ENCODE measurements at regions not wholly inside any gene's neighbourhood (a gene's known extent, or its start where the extent isn't known, plus 50 kb on each side); places are given as distances from the start of the nearest gene placed in this dataset.

- no peaks in the 10 kb centered on the region for H3K36me3 ChIP-seq (replicated peaks; ENCODE audit: insufficient read depth, low read depth)
- H3K4me2 ChIP-seq: no peak overlapping the region
- no peak for DNase-seq (ENCODE audit: low spot score)
- no peaks in the 10 kb centered on the region for H3K9me3 ChIP-seq (ENCODE audit: low read depth)
- no peak overlapping the region for H3K4me3 ChIP-seq
- no peaks in the 10 kb centered on the region for H3K79me2 ChIP-seq
- H2AFZ ChIP-seq: no peak overlapping the region
- no peak overlapping the region for H3K27ac ChIP-seq
- no peaks in the 10 kb centered on the region for H4K20me1 ChIP-seq (ENCODE audit: insufficient read depth, poor library complexity, severe bottlenecking)
- 78% methylated on average over 8 of the region's 8 CpGs for WGBS (ENCODE audit: low lambda C conversion rate, missing lambda C conversion rate)
- TF ChIP-seq EZH2phosphoT487 (IDR thresholded peaks at IDR 0.05; ENCODE audit: low read depth, severe bottlenecking, unreplicated experiment) (no peak), EZH2 (IDR thresholded peaks at IDR 0.05; ENCODE audit: borderline replicate concordance) (no peak), CTCF (IDR thresholded peaks at IDR 0.05; ENCODE audit: poor library complexity) (no peak)
- no peaks in the 10 kb centered on the region for H3K9me2 ChIP-seq (replicated peaks; ENCODE audit: insufficient read depth)
- no peaks in the 10 kb centered on the region for H3K27me3 ChIP-seq
- no peaks in the 10 kb centered on the region for H3K4me1 ChIP-seq (ENCODE audit: insufficient read depth)
Measured at GRCh38 chr7:50185951-50186682, 93.1 kb upstream of the ZPBP start.

- WGBS (ENCODE audit: low lambda C conversion rate, missing lambda C conversion rate): 87% methylated on average over 4 of the region's 4 CpGs
Measured at GRCh38 chr7:50185208-50185607, 92.2 kb upstream of the ZPBP start.

GRCh38 chr7:50184271-50184990 lies 91.4 kb upstream of the ZPBP start:
- H3K36me3 ChIP-seq (replicated peaks; ENCODE audit: insufficient read depth, low read depth): no peaks in the 10 kb centered on the region
- WGBS (ENCODE audit: low lambda C conversion rate, missing lambda C conversion rate): 80% methylated on average over 11 of the region's 11 CpGs
- H4K20me1 ChIP-seq (ENCODE audit: insufficient read depth, poor library complexity, severe bottlenecking): no peaks in the 10 kb centered on the region
- no peak overlapping the region for H3K27ac ChIP-seq
- no peaks in the 10 kb centered on the region for H3K27me3 ChIP-seq
- TF ChIP-seq EZH2phosphoT487 (IDR thresholded peaks at IDR 0.05; ENCODE audit: low read depth, severe bottlenecking, unreplicated experiment) (no peak), EZH2 (IDR thresholded peaks at IDR 0.05; ENCODE audit: borderline replicate concordance) (no peak), CTCF (IDR thresholded peaks at IDR 0.05; ENCODE audit: poor library complexity) (no peak)
- no peak overlapping the region for H2AFZ ChIP-seq
- H3K79me2 ChIP-seq: no peaks in the 10 kb centered on the region
- DNase-seq (ENCODE audit: low spot score): no peak
- no peaks in the 10 kb centered on the region for H3K9me3 ChIP-seq (ENCODE audit: low read depth)
- no peak overlapping the region for H3K4me2 ChIP-seq
- no peaks in the 10 kb centered on the region for H3K4me1 ChIP-seq (ENCODE audit: insufficient read depth)
- no peaks in the 10 kb centered on the region for H3K9me2 ChIP-seq (replicated peaks; ENCODE audit: insufficient read depth)
- no peak overlapping the region for H3K4me3 ChIP-seq

More at GRCh38 chr7:50185208-50185607, 92.2 kb upstream of the ZPBP start:
- no peak for DNase-seq (ENCODE audit: low spot score)
- Histone ChIP-seq H3K9me3 (ENCODE audit: low read depth) (no peaks in the 10 kb centered on the region), H2AFZ (no peak overlapping the region), H3K27ac (no peak overlapping the region), H3K4me1 (ENCODE audit: insufficient read depth) (no peaks in the 10 kb centered on the region), H3K9me2 (replicated peaks; ENCODE audit: insufficient read depth) (no peaks in the 10 kb centered on the region), H3K4me2 (no peak overlapping the region), H3K4me3 (no peak overlapping the region), H3K27me3 (no peaks in the 10 kb centered on the region), H3K79me2 (no peaks in the 10 kb centered on the region), H4K20me1 (ENCODE audit: insufficient read depth, poor library complexity, severe bottlenecking) (no peaks in the 10 kb centered on the region), H3K36me3 (replicated peaks; ENCODE audit: insufficient read depth, low read depth) (no peaks in the 10 kb centered on the region)
- TF ChIP-seq EZH2phosphoT487 (IDR thresholded peaks at IDR 0.05; ENCODE audit: low read depth, severe bottlenecking, unreplicated experiment) (no peak), CTCF (IDR thresholded peaks at IDR 0.05; ENCODE audit: poor library complexity) (no peak), EZH2 (IDR thresholded peaks at IDR 0.05; ENCODE audit: borderline replicate concordance) (no peak)

Measured in hepatocyte (in vitro differentiated cells).